Panc1 (cell line): ENCODE measurements at regions not wholly inside any gene's neighbourhood (a gene's known extent, or its start where the extent isn't known, plus 50 kb on each side); places are given as distances from the start of the nearest gene placed in this dataset.

Experiments used
- ATAC-seq: fragments of 200-7000 bp; cut with Tn5 transposase; 2 replicates; pipeline ENCODE4 v1.9.1; 2020; ENCODE audit warnings: mild to moderate bottlenecking, moderate library complexity
- BruUV-seq: library from RNA; stranded (reverse); fragments of 400-500 nt; replicated peaks from 2 replicates; lab custom pipeline; 2021; lab: Mats Ljungman, UMichigan
- CTCF ChIA-PET: fragments of 300-600 bp; sonication (Branson Sonifier 250); formaldehyde crosslinking; loops from one replicate; lab custom pipeline; 2022; ENCODE audit warnings: antibody characterized with exemption; lab: Charles Lee
- POLR2A ChIA-PET: fragments of 300-600 bp; sonication (Branson Sonifier 250); formaldehyde crosslinking; loops from one replicate; lab custom pipeline; 2022; ENCODE audit warnings: antibody characterized with exemption; lab: Charles Lee
- DNase-seq: peaks from one replicate; pipeline ENCODE4 v3.0.0-alpha.2; 2010; ENCODE audit warnings: low read depth, low spot score
- H3K27ac ChIP-seq: 2 replicates; pipeline ENCODE4 v1.5.1; 2011; ENCODE audit warnings: mild to moderate bottlenecking, low read length, inconsistent platforms
- H3K27me3 ChIP-seq: fragments of 200-500 bp; sonication (Bioruptor generic); 2 replicates; pipeline ENCODE4 v1.6.0; 2014; ENCODE audit warnings: low read length, inconsistent platforms; ENCODE audit not compliant: control insufficient read depth, insufficient read depth
- H3K36me3 ChIP-seq: fragments of 200-500 bp; sonication (Bioruptor generic); 2 replicates; pipeline ENCODE4 v1.5.1; 2014; ENCODE audit warnings: inconsistent platforms, mild to moderate bottlenecking, low read length, moderate library complexity; ENCODE audit not compliant: control insufficient read depth, insufficient read depth
- H3K4me1 ChIP-seq: 2 replicates; pipeline ENCODE4 v1.5.1; 2011; ENCODE audit warnings: inconsistent platforms, mild to moderate bottlenecking, low read length, moderate library complexity; ENCODE audit not compliant: control insufficient read depth, insufficient read depth
- H3K4me3 ChIP-seq, 2 experiments: 2 replicates each; pipeline ENCODE4 v1.5.1; 2011 to 2012; ENCODE audit warnings: low read depth in 2 of 2, low read length in 2 of 2, mild to moderate bottlenecking in 2 of 2, inconsistent platforms in 1 of 2, moderate library complexity in 1 of 2
- H3K9me3 ChIP-seq: fragments of 200-500 bp; sonication (Bioruptor generic); 2 replicates; pipeline ENCODE4 v1.5.1; 2014; ENCODE audit warnings: low read depth, mild to moderate bottlenecking, inconsistent platforms, low read length, moderate library complexity; ENCODE audit not compliant: control insufficient read depth, insufficient read depth
- POLR2AphosphoS5 ChIP-seq: IDR thresholded peaks from 2 replicates; pipeline ENCODE4 v1.6.1; 2012; ENCODE audit warnings: mild to moderate bottlenecking, low read depth, low read length, moderate library complexity
- SIN3A ChIP-seq: IDR thresholded peaks from 2 replicates; pipeline ENCODE4 v1.6.1; 2012; ENCODE audit warnings: low read depth, mild to moderate bottlenecking, low read length, moderate library complexity, borderline replicate concordance; ENCODE audit not compliant: insufficient read depth
- TCF7L2 ChIP-seq: IDR thresholded peaks from 2 replicates; pipeline ENCODE4 v1.6.1; 2011; ENCODE audit warnings: mild to moderate bottlenecking, low read depth, low read length, inconsistent platforms
- in situ Hi-C: cut with HindIII; loops from 2 replicates; pipeline ENCODE4 v1.10.0; 2016; ENCODE audit warnings: low sequenced_read_pairs, low pct_unique_long_range_greater_than_20kb
- intact Hi-C: fragments of 100-400 bp; cut with micrococcal nuclease; formaldehyde crosslinking; loops from one replicate; pipeline ENCODE4 v1.10.0; 2022; ENCODE audit not compliant: unreplicated experiment
- TF ChIP-seq, protein P1 (sequence below): fragments of 450-650 bp; IDR thresholded peaks from 2 replicates; pipeline ENCODE4 v1.5.1; 2017; ENCODE audit warnings: mild to moderate bottlenecking
- TF ChIP-seq, protein P2 (sequence below), 2 experiments: IDR thresholded peaks; 2 replicates each; pipeline ENCODE4 v1.6.1; 2011 to 2012; ENCODE audit warnings: low read depth in 2 of 2, control low read depth in 1 of 2, low read length in 1 of 2, mild to moderate bottlenecking in 1 of 2, moderate library complexity in 1 of 2; ENCODE audit not compliant: insufficient read depth in 1 of 2

DNA sequence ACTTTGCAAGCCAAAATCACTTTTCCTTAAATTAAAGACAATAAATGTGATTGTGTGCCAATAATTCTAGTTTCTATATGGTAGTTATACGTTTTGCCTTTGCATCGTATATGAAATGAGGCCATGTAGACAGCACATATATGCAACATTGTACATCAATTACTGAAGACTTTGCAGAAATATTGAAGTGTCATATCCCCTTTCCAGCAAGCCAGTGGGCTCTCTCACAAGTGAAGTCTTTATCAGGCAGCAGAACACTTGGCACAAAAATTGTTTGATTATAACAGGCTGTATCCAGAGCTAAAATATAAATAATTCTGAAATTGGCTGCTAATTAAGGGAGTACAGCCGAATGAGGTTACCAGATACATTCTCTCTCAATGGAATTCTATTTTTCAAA is 588.6 kb upstream of the SEMA3D start:
- DNase-seq (no peak), ATAC-seq (no peak)
- ChIA-PET CTCF (no interaction called here), POLR2A (no interaction called here)
- TF ChIP-seq SIN3A (no peak), TCF7L2 (no peak), POLR2AphosphoS5 (no peak)
- TF ChIP-seq, protein P1, sequence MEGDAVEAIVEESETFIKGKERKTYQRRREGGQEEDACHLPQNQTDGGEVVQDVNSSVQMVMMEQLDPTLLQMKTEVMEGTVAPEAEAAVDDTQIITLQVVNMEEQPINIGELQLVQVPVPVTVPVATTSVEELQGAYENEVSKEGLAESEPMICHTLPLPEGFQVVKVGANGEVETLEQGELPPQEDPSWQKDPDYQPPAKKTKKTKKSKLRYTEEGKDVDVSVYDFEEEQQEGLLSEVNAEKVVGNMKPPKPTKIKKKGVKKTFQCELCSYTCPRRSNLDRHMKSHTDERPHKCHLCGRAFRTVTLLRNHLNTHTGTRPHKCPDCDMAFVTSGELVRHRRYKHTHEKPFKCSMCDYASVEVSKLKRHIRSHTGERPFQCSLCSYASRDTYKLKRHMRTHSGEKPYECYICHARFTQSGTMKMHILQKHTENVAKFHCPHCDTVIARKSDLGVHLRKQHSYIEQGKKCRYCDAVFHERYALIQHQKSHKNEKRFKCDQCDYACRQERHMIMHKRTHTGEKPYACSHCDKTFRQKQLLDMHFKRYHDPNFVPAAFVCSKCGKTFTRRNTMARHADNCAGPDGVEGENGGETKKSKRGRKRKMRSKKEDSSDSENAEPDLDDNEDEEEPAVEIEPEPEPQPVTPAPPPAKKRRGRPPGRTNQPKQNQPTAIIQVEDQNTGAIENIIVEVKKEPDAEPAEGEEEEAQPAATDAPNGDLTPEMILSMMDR, result no peak
- TF ChIP-seq, protein P2, sequence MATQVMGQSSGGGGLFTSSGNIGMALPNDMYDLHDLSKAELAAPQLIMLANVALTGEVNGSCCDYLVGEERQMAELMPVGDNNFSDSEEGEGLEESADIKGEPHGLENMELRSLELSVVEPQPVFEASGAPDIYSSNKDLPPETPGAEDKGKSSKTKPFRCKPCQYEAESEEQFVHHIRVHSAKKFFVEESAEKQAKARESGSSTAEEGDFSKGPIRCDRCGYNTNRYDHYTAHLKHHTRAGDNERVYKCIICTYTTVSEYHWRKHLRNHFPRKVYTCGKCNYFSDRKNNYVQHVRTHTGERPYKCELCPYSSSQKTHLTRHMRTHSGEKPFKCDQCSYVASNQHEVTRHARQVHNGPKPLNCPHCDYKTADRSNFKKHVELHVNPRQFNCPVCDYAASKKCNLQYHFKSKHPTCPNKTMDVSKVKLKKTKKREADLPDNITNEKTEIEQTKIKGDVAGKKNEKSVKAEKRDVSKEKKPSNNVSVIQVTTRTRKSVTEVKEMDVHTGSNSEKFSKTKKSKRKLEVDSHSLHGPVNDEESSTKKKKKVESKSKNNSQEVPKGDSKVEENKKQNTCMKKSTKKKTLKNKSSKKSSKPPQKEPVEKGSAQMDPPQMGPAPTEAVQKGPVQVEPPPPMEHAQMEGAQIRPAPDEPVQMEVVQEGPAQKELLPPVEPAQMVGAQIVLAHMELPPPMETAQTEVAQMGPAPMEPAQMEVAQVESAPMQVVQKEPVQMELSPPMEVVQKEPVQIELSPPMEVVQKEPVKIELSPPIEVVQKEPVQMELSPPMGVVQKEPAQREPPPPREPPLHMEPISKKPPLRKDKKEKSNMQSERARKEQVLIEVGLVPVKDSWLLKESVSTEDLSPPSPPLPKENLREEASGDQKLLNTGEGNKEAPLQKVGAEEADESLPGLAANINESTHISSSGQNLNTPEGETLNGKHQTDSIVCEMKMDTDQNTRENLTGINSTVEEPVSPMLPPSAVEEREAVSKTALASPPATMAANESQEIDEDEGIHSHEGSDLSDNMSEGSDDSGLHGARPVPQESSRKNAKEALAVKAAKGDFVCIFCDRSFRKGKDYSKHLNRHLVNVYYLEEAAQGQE (IDR thresholded peaks at IDR 0.05; ENCODE audit: insufficient read depth in 1 of 2, low read depth in 2 of 2, low read length in 1 of 2), result no peak
- Histone ChIP-seq H3K9me3 (no peaks in the 10 kb centered on the region), H3K27me3 (no peaks in the 10 kb centered on the region), H3K4me1 (no peaks in the 10 kb centered on the region), H3K27ac (no peak overlapping the region), H3K4me3 (no peak overlapping the region), H3K36me3 (no peaks in the 10 kb centered on the region)
- intact Hi-C loops (no loop called here), in situ Hi-C loops (no loop called here)
- no TSS peak for BruUV-seq

DNA sequence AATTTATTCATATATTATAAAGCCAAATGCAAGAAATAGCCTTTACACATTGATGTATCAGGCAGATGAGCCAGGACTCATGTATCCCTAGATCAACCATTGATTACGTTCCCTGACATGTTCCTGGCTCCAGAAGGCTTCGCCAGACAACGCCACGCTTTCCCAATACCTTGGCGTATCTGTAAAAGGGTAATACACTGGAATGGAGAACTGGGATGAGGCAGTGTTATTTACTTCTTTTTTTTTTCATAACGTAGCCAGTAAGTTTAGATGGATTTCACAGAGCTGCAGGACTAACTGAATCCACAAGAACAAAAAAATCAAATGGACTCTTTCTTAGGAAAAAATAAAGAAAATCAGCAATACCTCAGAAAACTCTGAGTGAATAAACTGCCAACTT is 588.1 kb upstream of the SEMA3D start:
- intact Hi-C loops (no loop called here), in situ Hi-C loops (no loop called here)
- no TSS peak for BruUV-seq
- Histone ChIP-seq H3K36me3 (no peaks in the 10 kb centered on the region), H3K27ac (no peak overlapping the region), H3K4me1 (no peaks in the 10 kb centered on the region), H3K9me3 (no peaks in the 10 kb centered on the region), H3K27me3 (no peaks in the 10 kb centered on the region), H3K4me3 (no peak overlapping the region)
- TF ChIP-seq POLR2AphosphoS5 (no peak), SIN3A (no peak), TCF7L2 (no peak)
- TF ChIP-seq, protein P1, result no peak
- TF ChIP-seq, protein P2 (IDR thresholded peaks at IDR 0.05; ENCODE audit: insufficient read depth in 1 of 2, low read depth in 2 of 2, low read length in 1 of 2), result no peak
- ChIA-PET CTCF (no interaction called here), POLR2A (no interaction called here)
- DNase-seq (no peak), ATAC-seq (no peak)
